B cell (primary cell): ENCODE measurements at regions not wholly inside any gene's neighbourhood (a gene's known extent, or its start where the extent isn't known, plus 50 kb on each side); places are given as distances from the start of the nearest gene placed in this dataset.

Experiments used
- ATAC-seq: fragments of 200-7000 bp; cut with Tn5 transposase; one replicate; pipeline ENCODE4 v1.10.0; 2021; ENCODE audit warnings: low read depth, mild to moderate bottlenecking, moderate number of reproducible peaks, moderate library complexity
- CTCF ChIA-PET: fragments of 350-600 bp; sonication (Branson Sonifier 250); formaldehyde crosslinking; loops from one replicate; lab custom pipeline; 2021; ENCODE audit warnings: antibody characterized with exemption, inconsistent platforms; lab: Charles Lee
- POLR2A ChIA-PET: fragments of 350-600 bp; sonication (Branson Sonifier 250); formaldehyde crosslinking; loops from one replicate; lab custom pipeline; 2021; ENCODE audit warnings: antibody characterized with exemption; lab: Charles Lee
- DNase-seq: peaks from one replicate; pipeline ENCODE4 v3.0.0; 2013
- H2AFZ ChIP-seq: 2 replicates; pipeline ENCODE4 v1.6.1; 2012; ENCODE audit warnings: mild to moderate bottlenecking, low read depth, low read length; ENCODE audit not compliant: insufficient read depth, poor library complexity, severe bottlenecking
- H3K27ac ChIP-seq, 2 donors: 1 replicate in 1 of 2; 2 replicates in 1 of 2; pipeline ENCODE4 v1.5.1; 2012 to 2013; ENCODE audit warnings: low read length in 2 of 2, mild to moderate bottlenecking in 2 of 2, moderate library complexity in 1 of 2
- H3K27me3 ChIP-seq, 4 experiments: fragments of 200-600 bp in 1 of 4; sonication (generic) in 1 of 4; replicated peaks in 1 of 4; 1 replicate in 2 of 4; 2 replicates in 2 of 4; pipeline versions ENCODE4 v1.6.1 to v1.7.0; 2013 to 2016; ENCODE audit warnings: low read length in 3 of 4, mild to moderate bottlenecking in 2 of 4, mixed read lengths in 1 of 4, moderate library complexity in 1 of 4; ENCODE audit not compliant: insufficient read depth in 4 of 4, control insufficient read depth in 3 of 4; ENCODE audit errors: control extremely low read depth in 1 of 4
- H3K36me3 ChIP-seq, 2 experiments: replicated peaks in 1 of 2; 1 replicate in 1 of 2; 2 replicates in 1 of 2; pipeline versions ENCODE4 v1.6.1 to v1.7.1; 2013; ENCODE audit warnings: low read length in 1 of 2; ENCODE audit not compliant: insufficient read depth in 2 of 2, control insufficient read depth in 1 of 2; ENCODE audit errors: control extremely low read depth in 1 of 2, extremely low read depth in 1 of 2
- H3K4me1 ChIP-seq, 2 donors: fragments of 200-600 bp in 1 of 2; sonication (generic) in 1 of 2; 1 replicate in 1 of 2; 2 replicates in 1 of 2; pipeline versions ENCODE4 v1.5.1 to v1.6.1; 2013 to 2017; ENCODE audit warnings: low read length in 2 of 2; ENCODE audit not compliant: control insufficient read depth in 2 of 2, insufficient read depth in 2 of 2
- H3K4me2 ChIP-seq: replicated peaks from 2 replicates; pipeline ENCODE3; 2012; ENCODE audit warnings: mild to moderate bottlenecking, low read depth, low read length; ENCODE audit not compliant: poor library complexity, severe bottlenecking
- H3K4me3 ChIP-seq, 5 experiments: fragments of 200-600 bp in 1 of 5; sonication (generic) in 1 of 5; 1 replicate in 3 of 5; 2 replicates in 2 of 5; pipeline versions ENCODE4 v1.5.1 to v1.7.0; 2011 to 2016; ENCODE audit warnings: low read length in 4 of 5, mild to moderate bottlenecking in 4 of 5, low read depth in 2 of 5, control low read depth in 1 of 5, moderate library complexity in 1 of 5; ENCODE audit not compliant: insufficient read depth in 1 of 5; ENCODE audit errors: control extremely low read depth in 1 of 5, extremely low read depth in 1 of 5
- H3K79me2 ChIP-seq: fragments of 200-600 bp; sonication (generic); one replicate; pipeline ENCODE4 v1.6.0; 2016; ENCODE audit warnings: low read length; ENCODE audit not compliant: control insufficient read depth, insufficient read depth
- H3K9ac ChIP-seq: fragments of 200-600 bp; sonication (generic); 2 replicates; pipeline ENCODE4 v1.6.1; 2017; ENCODE audit warnings: mild to moderate bottlenecking, low read length, moderate library complexity
- H3K9me3 ChIP-seq, 3 donors: one replicate each; pipeline versions ENCODE4 v1.6.1 to v1.7.1; 2013; ENCODE audit warnings: low read length in 2 of 3; ENCODE audit not compliant: control insufficient read depth in 2 of 3, insufficient read depth in 1 of 3; ENCODE audit errors: control extremely low read depth in 1 of 3
- H4K20me1 ChIP-seq: 2 replicates; pipeline ENCODE4 v1.6.0; 2012; ENCODE audit warnings: mild to moderate bottlenecking, low read length; ENCODE audit not compliant: insufficient read depth, control insufficient read depth, poor library complexity, severe bottlenecking
- H3K27ac Mint-ChIP-seq: one replicate; pipeline ENCODE4 v1.8.0; 2021; ENCODE audit warnings: mixed read lengths
- H3K27me3 Mint-ChIP-seq: one replicate; pipeline ENCODE4 v1.8.0; 2021; ENCODE audit warnings: mixed read lengths
- H3K4me1 Mint-ChIP-seq: one replicate; pipeline ENCODE4 v1.8.0; 2021; ENCODE audit warnings: mixed read lengths
- H3K4me3 Mint-ChIP-seq: one replicate; pipeline ENCODE4 v1.8.0; 2021; ENCODE audit warnings: mixed read lengths
- H3K9me3 Mint-ChIP-seq: one replicate; pipeline ENCODE4 v1.8.0; 2022; ENCODE audit warnings: mixed read lengths; ENCODE audit not compliant: insufficient read depth
- CTCF ChIP-seq: fragments of 200-600 bp; IDR thresholded peaks from one replicate; pipeline ENCODE4 v1.8.0; 2022; ENCODE audit warnings: antibody characterized with exemption, mild to moderate bottlenecking
- EZH2 ChIP-seq: IDR thresholded peaks from 2 replicates; pipeline ENCODE4 v1.6.1; 2012; ENCODE audit warnings: borderline replicate concordance, low read depth, mild to moderate bottlenecking, moderate library complexity, low read length; ENCODE audit not compliant: insufficient read depth, poor library complexity, severe bottlenecking
- WGBS: methylation state at CpG from one replicate; pipeline ENCODE4 v1.1.5; 2013; ENCODE audit warnings: missing lambda C conversion rate; ENCODE audit not compliant: insufficient coverage; 5-methylcytosine and 5-hydroxymethylcytosine counted together
- intact Hi-C: fragments of 100-400 bp; cut with micrococcal nuclease; formaldehyde crosslinking; loops from one replicate; pipeline ENCODE4 v1.10.0; 2022

- Mint-ChIP-seq H3K27ac (no peak overlapping the region), H3K27me3 (no peaks in the 10 kb centered on the region)
- intact Hi-C loops, result no loop called here
Measured at GRCh38 chr6:9606435-9607134, 808.3 kb downstream of the TFAP2A start.

GRCh38 chr6:9594746-9595145 lies 820.1 kb downstream of the TFAP2A start:
- peaks cover 0 to 3% (median 0%) of the 10 kb centered on the region in 3 donors for H3K9me3 ChIP-seq
- Mint-ChIP-seq H3K27me3 (no peaks in the 10 kb centered on the region), H3K4me3 (no peak overlapping the region), H3K27ac (no peak overlapping the region), H3K4me1 (no peaks in the 10 kb centered on the region), H3K9me3 (no peaks in the 10 kb centered on the region)
- intact Hi-C loops, result no loop called here
- H3K4me3 ChIP-seq, result no peak overlapping the region
- no peaks in the 10 kb centered on the region for H4K20me1 ChIP-seq
- H2AFZ ChIP-seq, result no peak overlapping the region
- no peaks in the 10 kb centered on the region for H3K27me3 ChIP-seq
- no peak overlapping the region for H3K9ac ChIP-seq
- H3K36me3 ChIP-seq, result no peaks in the 10 kb centered on the region
- H3K4me2 ChIP-seq, result no peak overlapping the region
- no peak overlapping the region for H3K27ac ChIP-seq
- no CpG with 5 or more reads among the region's 2 CpGs for WGBS
- TF ChIP-seq EZH2, result no peak
- POLR2A ChIA-PET, result no interaction called here
- no peak for ATAC-seq
- H3K4me1 ChIP-seq, result no peaks in the 10 kb centered on the region
- CTCF ChIA-PET, result no interaction called here
- no peak for DNase-seq
- no peaks in the 10 kb centered on the region for H3K79me2 ChIP-seq

More at GRCh38 chr6:9606435-9607134, 808.3 kb downstream of the TFAP2A start:
- H3K9ac ChIP-seq, result no peak overlapping the region
- H3K9me3 Mint-ChIP-seq, result no peaks in the 10 kb centered on the region
- H3K79me2 ChIP-seq, result no peaks in the 10 kb centered on the region
- H3K4me3 ChIP-seq, result no peak overlapping the region
- no peaks in the 10 kb centered on the region for H3K36me3 ChIP-seq
- no peaks in the 10 kb centered on the region for H3K9me3 ChIP-seq
- 15% methylated on average over 10 of the region's 14 CpGs for WGBS
- H4K20me1 ChIP-seq, result no peaks in the 10 kb centered on the region
- TF ChIP-seq EZH2, result no peak
- no peak for TF ChIP-seq CTCF
- H3K4me1 ChIP-seq, result no peaks in the 10 kb centered on the region
- POLR2A ChIA-PET, result no interaction called here
- H3K4me3 Mint-ChIP-seq, result no peak overlapping the region
- no peak for ATAC-seq
- CTCF ChIA-PET, result no interaction called here
- H3K4me2 ChIP-seq, result no peak overlapping the region
- H3K27ac ChIP-seq, result no peak overlapping the region
- DNase-seq, result no peak
- no peaks in the 10 kb centered on the region for H3K27me3 ChIP-seq
- H2AFZ ChIP-seq, result no peak overlapping the region
- H3K4me1 Mint-ChIP-seq, result no peaks in the 10 kb centered on the region
